ENCODE measurements at regions not wholly inside any gene's neighbourhood (a gene's known extent, or its start where the extent isn't known, plus 50 kb on each side); places are given as distances from the start of the nearest gene placed in this dataset.
"Not testable (repeated sequence)": the region's sequence is repeated elsewhere in the genome, so short reads cannot be mapped to it uniquely, and the experiment has no call there.

DNA sequence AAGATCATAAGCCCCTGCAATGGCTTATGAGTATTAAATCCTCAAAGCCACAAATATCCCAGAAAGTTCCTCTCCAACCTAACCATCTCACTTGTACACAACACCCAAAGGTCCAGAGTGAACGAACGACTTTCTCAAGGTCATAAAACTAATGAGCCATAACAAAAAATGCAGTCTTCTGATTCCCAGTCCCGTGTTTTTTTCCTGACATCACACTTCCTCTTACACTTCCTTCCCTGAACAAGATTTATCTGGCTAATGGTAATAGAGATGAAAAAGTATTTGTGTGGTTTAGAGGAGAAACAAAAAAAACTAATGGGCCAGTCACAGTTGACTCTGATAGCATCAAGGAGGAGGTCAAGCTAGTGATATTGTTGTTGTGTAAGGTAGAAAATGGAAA is 99.5 kb upstream of the KLHL13 start:
- DNase-seq = no peak

DNA sequence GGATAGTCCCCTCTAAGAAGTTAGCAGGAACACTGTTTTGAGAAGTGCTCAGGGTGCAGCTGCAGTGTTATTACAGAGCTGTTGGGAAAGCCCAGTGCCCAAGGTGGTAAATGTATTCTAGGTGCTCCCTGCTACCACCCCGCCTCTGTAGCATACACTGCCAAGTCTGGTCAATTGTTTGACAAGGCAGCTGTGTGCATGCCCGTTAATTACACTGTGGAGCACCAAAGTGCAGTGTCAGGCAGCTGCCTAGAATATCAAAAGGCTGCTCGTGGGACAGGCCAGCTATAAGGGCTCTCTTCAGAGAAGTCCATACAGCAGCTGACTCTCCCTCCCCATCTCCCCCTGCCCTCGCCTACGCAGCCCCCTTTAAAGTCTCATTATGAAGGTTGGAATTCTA is 99.9 kb upstream of the KLHL13 start:
- no peak for DNase-seq

DNA sequence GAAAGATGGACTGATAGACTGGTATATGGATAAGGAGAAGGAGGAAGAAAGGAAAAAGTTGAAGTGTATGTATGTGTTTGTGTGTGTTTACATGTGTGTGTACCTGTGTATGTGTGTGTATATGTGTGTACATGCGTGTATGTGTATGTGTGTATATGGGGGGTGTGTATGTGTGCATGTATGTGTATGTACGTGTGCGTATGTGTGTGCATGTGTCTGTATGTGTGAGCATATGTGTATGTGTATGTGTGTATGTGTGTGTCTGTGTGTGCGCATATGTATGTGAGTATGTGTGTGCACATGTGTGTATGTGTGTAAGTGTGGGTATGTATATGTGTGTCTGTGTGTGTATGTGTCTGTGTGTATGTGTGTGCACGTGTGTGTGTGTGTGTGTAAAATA is 101.5 kb upstream of the KLHL13 start:
- DNase-seq = no peak

DNA sequence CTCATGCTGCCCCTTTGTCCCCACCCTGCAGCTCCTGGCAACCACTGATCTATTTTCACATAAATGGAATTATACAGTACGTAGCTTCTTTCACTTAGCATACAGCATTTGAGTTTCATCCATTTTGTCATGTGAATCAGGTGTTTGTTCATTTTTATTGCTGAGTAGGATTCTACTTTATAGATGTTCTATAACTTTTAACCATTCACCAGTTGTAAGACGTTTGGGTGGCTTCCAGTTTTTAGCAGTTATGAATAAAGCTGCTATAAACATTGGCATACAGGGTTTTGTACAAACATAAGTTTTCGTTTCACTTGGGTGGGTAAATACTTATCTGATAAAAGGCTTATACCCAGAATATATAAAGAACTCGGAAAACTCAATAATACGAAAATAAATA is 102.3 kb upstream of the KLHL13 start:
- no peak for DNase-seq

DNA sequence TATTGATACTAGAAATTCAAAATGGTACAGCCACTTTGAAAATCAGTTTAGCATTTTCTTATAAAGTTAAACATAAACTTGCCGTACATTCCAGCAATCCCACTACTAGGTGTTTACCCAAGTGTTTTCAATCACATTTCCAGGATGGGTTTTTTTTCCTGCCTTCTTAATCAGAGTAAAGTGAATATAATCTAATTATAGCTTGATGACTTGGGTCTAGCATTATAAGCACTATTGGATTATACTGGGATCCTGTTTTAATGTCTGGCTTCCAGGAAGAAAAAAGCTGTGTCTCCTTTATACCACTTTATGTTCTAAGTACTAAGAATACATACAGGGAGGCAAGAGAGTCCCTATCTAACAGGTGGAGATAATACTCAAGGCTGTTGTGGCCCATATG is 103.3 kb upstream of the KLHL13 start:
- DNase-seq = no peak

DNA sequence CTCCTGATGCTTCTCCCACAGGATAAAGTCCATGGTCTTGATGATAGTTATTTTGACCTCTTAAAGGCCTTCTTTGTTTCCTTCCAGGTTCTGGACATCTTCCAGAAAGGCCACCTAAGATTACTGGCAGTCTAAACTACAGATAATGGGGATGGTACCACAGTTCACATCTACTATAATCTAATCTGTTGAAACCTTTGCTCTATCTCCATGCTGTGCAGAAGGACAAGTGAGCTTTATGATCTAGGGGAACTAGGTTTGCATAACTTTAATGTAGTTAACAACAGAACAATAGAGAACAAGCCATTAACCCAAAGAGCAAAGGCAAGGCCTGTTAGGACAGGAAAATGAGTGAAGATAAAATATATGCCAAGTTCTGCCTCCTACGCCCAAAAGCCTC is 103.9 kb upstream of the KLHL13 start:
- DNase-seq = no peak

DNA sequence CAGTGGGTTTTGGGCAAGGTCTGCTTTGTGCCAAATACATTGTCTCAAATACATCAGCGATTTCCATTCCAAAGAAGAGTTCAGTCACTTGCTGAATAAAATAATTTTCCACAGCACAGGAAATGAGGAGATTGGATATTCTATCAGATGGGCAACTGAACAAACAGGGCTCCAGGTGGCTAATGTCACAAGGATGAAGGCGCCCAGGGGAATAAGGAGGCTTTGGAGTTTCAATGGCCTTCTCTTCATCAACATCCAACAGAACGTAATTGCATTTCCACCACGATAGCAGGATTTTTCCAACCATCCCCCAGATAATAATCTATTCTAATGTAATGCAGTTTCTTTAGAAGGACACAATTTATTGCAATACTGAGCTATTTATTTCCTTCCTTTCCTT is 104.7 kb upstream of the KLHL13 start:
- DNase-seq = no peak

DNA sequence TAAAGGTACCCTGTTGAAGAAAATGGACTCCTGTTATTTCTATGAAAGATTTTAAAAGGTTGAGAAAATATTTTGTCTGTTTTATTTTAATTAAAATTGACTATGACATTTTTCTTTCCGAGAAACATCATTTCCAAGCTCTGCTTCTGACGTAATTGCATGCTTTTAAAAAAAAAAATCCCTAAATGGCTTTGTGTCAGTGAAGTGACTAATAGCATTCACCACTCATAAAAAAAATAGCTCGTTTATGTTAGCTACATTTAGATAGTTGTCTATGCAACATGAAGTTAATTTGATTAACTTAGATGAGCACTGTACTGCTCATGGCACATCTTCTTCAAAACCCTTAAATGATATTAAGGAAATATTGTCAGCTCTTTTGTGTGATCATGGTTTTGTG is 105.1 kb upstream of the KLHL13 start:
- DNase-seq = no peak

DNA sequence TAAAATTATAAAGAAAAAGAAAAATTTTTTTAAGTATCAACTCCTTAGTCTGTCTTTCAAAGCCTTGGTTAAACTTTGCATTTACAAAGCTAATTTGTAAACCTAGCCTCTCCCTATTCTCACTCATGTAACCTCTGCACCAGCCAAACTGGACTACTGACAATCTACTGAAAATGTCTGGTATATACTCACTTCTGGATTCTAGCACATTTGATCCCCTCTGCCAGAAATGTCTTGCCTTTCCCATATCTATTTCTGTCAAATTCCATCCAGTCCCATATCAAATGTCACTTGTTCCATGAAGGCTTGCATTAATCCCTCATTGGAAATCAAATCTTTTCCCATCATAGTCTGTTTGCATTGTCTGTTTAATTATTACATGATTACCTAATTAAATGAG is 105.8 kb upstream of the KLHL13 start:
- DNase-seq = no peak

DNA sequence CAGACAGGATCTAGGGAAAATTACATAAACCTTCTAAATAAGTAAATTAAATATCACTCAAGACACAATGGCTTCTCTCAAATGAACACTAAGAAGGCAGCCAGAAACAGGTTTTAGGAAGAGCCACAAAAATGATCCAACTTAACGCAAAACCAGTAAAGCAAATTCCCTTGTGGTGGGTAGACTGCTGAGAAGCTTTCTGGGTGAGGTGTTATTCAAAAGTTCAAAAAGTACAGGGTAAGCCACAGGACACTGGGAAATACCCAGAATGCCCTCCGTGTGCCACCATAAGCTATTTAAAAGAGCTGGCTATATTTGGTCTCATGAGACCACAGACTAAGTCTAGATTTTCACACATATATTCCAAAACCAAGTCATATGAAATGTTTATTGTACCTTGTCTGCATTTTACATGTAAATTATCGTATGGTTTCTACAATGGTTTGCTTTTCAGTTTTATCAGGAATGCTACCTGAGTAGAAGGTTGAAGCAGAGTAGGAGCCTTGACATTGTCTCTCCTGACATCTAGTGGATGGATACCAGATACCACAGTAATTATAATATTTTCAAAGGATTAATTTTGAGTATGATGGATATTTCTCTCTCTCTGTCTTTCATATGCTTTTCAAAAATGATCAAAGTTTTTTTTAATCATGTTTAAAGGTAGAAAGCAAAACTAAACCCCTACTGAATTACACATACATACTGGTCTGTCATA is 109.3 kb upstream of the KLHL13 start:
- no peak for DNase-seq

DNA sequence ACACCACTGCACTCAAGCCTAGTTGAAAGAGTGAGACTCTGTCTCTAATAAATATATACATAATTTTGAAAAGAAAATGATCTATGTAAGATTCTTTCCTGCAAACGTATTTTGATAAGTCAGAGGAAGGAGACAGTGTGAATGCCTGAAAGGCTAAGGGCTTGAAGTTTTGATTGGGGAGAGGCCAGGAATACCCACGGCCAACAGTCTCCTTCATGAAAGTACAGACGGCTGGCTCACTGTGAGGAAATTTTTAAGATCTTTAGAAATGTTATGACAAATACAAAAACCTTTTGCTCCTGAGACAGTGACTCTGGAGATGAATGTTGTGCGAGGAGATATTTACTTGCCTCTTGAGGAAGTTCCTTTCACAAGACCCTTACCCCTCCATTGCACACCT is 111.4 kb upstream of the KLHL13 start:
- no peak for DNase-seq

DNA sequence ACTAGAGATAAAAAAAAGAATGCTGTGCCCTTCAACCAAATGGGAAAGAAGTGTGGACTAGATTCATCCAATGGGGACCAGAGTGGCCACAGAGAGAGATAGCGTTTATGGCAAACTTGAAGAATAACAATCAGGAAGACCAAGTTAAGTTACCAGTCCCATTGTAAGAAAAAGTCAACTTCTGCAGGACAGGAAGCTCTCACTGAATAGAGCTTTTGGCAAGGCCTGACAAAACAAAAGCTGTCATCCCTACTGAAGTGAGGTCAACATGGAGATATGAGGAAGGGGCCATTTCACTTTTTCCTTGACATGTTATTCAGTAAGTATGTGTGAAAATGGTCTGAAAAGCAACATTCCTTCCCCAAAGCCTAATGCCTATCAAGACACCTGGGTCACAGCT is 111.8 kb upstream of the KLHL13 start:
- DNase-seq = no peak

DNA sequence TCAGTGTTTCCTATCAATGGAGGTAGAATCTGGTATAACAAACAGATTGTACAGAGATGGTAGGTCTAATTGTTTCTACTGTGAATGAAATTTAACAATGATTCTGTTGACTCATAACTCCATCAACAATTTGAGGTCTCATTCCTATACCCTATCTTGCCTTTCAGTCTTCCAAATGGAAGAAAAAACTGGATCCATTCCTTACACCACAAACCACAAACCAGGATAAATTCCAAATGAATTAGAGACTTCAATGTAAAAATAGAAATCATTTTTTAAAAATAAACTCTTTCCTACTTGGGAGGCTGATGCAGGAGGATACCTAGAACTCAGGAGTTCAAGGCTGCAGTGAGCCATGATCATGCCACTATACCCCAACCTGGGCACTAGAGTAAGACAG is 114.4 kb upstream of the WDR44 start:
- DNase-seq = no peak

DNA sequence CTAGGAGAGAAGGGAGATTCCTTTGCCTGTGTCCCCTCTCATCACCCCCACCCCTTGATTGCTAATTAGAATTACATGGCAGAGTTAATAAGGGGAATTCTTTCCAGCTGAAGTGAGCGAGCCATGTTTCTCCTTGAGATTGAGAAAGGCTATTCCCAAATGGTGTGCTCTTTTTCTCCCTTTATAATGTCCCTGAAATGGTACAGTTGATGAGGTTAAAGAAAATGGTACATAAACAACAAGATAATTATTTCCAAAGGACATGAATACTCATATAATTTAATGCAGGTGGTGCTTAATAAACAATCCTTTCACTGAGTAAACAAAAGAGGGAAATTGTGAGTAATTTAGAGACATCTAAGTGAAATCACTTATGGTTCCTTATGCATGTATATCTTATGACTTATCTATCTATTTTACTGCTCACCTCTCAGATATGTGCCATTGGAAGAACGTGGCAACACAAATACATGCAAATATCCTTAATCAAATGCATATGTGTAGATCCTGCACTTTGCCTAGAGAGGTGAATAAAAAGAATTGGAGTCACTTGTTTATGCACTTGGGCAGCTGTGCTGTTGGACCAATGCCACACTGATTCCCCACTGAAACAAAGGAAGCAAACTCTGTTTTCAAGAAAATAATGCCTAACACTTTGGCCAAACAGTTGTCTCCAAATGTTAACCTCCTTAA is 106.6 kb upstream of the WDR44 start:
- peak; percentile 37 for DNase-seq

DNA sequence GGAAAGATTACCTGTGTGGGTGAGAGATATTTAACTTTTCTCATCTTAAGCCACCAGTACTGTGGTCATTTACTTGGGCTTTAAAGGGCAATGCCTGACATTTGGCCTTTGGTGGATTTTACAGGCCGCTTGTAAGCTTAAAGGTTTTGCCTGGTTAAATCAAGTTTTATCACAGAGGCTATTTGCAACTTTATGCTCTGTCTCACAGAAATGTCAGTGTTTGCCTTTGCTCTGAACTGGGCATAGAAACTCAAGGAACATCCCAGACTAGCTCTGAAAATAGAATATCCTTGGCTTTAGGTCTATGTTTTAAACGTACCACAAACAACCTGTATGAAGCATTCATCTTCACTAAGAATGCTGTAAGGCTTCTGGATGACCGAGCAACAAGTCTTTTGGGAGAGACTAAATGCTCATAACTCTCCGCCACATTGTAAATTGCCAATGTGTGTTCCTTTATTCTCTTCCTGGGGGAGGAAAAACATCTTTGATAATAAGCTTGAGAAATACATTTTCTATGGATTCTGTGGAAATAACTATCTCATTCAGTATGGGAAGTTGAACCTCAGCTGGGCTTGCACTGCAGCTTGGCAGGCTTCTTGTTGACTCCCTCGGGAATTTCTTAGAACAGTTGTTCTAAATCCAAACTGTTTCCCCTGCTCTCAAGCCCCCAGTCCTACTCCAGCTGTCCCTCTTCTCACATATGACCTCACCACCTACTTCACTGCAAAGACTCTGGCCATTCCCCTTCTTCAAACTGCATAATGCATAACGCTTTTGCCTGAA is 105.8 kb upstream of the WDR44 start:
- DNase-seq = peak; percentile 66

DNA sequence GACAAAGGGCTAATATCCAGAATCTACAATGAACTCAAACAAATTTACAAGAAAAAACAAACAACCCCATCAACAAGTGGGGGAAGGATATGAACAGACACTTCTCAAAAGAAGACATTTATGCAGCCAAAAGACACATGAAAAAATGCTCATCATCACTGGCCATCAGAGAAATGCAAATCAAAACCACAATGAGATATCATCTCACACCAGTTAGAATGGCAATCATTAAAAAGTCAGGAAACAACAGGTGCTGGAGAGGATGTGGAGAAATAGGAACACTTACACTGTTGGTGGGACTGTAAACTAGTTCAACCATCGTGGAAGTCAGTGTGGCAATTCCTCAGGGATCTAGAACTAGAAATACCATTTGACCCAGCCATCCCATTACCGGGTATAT is 98.9 kb upstream of the WDR44 start:
- not testable (repeated sequence) for DNase-seq

DNA sequence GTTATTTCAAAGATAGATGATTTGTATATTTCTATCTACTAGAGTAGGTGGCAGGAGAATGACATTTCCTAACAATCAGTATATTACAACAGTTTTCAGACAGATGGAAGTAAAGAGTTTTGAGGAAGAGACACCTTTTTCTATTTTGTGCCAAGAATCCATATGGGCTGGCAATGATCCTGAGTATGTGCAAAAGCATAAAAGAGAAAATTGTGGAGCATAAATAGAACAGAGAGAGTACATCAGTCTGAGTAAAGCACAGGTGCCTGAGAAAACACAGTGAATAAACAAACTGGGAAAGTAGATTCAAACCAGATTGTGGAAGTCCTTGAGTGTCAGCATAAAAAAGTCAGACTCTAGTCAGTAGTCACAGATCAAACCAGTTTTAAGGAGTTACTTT is 96.8 kb upstream of the WDR44 start:
- DNase-seq = no peak

DNA sequence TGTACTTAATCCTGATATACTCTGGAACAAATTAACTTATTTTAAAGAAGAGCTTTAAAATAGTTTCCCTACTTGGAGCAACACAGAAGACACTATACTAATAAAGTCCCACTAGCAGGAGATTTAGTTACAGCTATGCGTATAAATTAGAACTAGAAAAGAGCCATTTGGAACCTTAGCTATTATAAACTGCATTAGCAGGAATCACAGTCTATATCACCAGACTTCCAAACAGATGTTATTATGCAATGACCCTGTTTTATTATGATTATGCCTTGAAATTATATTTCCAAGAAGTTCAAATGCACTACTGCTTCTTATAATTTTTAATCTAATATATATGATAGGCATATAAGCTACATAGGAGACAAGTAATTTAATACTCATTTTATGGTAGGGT is 95.5 kb upstream of the WDR44 start:
- DNase-seq = no peak

DNA sequence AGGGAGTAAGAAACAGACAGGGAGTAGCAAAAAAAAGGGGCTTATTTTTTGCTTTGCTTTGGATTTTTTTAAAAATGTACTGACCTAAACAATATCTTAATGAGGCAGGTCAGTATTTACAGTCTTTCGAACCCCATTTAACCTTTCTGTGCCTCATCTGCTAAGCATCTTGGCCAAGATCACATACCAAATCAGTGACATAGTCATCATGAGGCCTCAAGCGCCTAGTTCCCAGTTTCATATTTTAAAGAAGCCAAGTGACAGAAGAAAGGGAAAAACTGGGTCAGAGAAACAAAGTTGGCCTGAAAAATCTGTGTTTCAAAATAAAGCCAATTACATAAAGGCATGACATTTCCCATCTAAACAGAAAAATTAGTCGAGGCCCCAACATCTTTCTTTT is 94.6 kb upstream of the WDR44 start:
- DNase-seq = no peak

DNA sequence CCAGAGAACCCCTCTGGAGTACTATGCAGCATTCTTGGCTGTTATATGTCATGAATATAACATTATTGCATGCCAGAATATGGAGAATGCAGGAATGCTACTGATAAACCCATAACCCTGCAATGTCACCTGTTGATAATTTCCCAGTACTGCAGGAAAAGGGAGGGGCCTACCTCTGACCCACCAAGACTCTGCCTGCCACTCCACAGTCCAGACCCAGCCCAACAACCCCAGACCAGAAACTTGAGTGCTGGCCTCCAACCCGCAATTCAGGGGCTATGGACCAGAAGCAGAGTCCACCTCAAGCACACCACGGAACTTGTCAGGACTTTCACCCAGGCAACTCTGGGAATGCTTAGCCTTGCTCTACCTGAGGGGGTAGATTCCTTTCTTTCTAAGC is 92.9 kb upstream of the WDR44 start:
- no peak for DNase-seq

DNA sequence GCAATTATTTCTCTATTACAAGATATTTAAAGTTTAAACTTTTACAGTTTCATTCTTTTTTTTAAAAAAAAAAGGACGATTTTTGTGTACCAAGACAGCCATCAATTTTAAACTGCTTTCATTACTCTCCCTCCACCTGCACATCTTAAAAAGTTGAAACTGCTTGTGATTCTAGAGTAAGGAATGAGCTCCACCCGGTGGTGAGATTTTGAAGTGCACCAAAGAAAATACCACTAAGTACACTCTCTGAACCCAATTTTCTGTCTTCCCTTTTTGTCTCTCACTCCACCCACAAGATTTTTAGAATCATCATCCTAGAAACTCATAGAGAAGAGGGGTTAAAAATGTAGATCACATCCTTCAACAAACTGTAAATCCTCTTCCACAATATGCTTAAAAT is 91.3 kb upstream of the WDR44 start:
- peak; percentile 40 for DNase-seq

DNA sequence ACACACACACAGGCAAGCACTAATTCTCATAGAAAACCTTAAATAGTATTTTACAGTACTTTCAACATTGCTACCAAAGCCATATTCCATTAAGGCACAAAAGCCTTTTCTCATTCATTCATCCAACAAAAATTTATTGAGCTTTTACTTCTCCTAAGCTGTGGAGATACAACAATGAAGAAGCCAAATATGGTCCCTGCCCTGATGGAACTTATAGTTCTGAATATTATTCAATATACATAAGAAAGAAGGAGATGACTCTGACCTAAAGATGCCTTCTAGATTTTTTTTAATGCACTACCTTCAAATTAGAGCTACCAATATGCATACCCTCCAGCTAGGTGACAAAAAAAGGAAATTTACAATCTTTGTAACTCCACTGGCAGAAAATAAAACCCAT is 90.0 kb upstream of the WDR44 start:
- DNase-seq = no peak

DNA sequence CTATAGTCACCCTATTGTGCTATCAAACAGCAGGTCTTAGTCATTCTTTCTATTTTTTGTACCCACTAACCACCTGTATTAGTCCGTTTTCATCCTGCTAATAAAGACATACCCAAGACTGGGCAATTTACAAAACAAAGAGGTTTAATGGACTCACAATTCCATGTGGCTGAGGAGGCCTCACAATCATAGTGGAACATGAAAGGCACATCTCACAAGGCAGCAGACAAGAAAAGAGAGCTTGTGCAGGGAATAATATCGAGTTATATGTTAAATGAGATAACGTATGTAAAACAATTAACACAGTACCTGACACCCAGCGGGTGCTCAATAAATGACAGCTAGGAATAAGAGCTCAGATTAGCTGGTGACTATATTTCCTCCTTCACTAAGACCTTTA is 88.1 kb upstream of the WDR44 start:
- no peak for DNase-seq

DNA sequence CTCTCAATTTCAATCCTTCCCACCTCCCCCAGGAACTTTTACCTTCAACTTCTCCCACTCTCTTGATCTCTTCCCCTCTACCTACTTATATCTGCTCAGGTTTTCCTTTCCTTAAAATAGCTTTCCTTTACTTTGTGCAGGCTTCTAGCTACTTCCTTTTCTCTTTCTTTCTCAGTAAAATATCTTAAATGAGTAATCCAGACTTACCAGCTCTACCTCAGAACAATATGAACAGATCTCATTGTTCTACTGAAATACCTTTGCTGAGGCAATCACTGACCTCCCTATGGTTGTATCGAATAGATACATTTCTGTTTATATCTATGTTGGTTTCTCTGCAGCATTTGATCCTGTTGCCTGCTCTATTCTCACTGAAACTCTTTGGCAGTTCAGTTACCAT is 86.7 kb upstream of the WDR44 start:
- no peak for DNase-seq
